Kidney (tissue), 13 donors: ENCODE measurements at regions not wholly inside any gene's neighbourhood (a gene's known extent, or its start where the extent isn't known, plus 50 kb on each side); places are given as distances from the start of the nearest gene placed in this dataset.

Experiments used
- DNase-seq, 5 donors: peaks; one replicate each; pipeline ENCODE4 v3.0.0-alpha.2; 2013 to 2020
- FAIRE-seq: peaks from 2 replicates; lab custom pipeline; 2012; peaks lifted over from hg19 to GRCh38; lab: Jason Lieb, UNC
- H3K27ac ChIP-seq, 2 donors: one replicate each; pipeline ENCODE4 v1.7.0; 2013; ENCODE audit warnings: low read depth in 2 of 2, low read length in 2 of 2, inconsistent platforms in 1 of 2
- H3K27me3 ChIP-seq: one replicate; pipeline ENCODE4 v1.7.1; 2013; ENCODE audit warnings: low read length, inconsistent platforms; ENCODE audit not compliant: control insufficient read depth, insufficient read depth
- H3K36me3 ChIP-seq, 3 donors: one replicate each; pipeline versions ENCODE4 v1.7.0 to v1.7.1; 2013; ENCODE audit warnings: low read length in 3 of 3, control low read depth in 1 of 3, inconsistent platforms in 1 of 3; ENCODE audit not compliant: insufficient read depth in 3 of 3, control insufficient read depth in 2 of 3
- H3K4me1 ChIP-seq, 3 donors: one replicate each; pipeline versions ENCODE4 v1.7.0 to v1.7.1; 2013; ENCODE audit warnings: low read length in 3 of 3, inconsistent platforms in 1 of 3, low read depth in 1 of 3; ENCODE audit not compliant: control insufficient read depth in 2 of 3, insufficient read depth in 2 of 3
- H3K4me3 ChIP-seq, 3 donors: one replicate each; pipeline versions ENCODE4 v1.7.0 to v1.8.1; 2013; ENCODE audit warnings: low read length in 3 of 3, control low read depth in 1 of 3, inconsistent platforms in 1 of 3
- H3K9ac ChIP-seq, 3 donors: one replicate each; pipeline versions ENCODE4 v1.7.0 to v1.7.1; 2013; ENCODE audit warnings: low read length in 3 of 3, control low read depth in 1 of 3, inconsistent platforms in 1 of 3
- H3K9me3 ChIP-seq, 3 donors: one replicate each; pipeline versions ENCODE4 v1.7.0 to v1.7.1; 2013; ENCODE audit warnings: low read length in 3 of 3, control low read depth in 1 of 3, inconsistent platforms in 1 of 3; ENCODE audit not compliant: control insufficient read depth in 2 of 3, insufficient read depth in 1 of 3
- intact Hi-C: fragments of 100-400 bp; cut with DNase I; formaldehyde crosslinking; loops from one replicate; pipeline ENCODE4 v1.11.1; 2022
- TF ChIP-seq, protein P1 (sequence below): IDR thresholded peaks from 3 replicates; pipeline ENCODE4 v1.5.1; 2012; ENCODE audit warnings: mild to moderate bottlenecking, moderate library complexity, borderline replicate concordance; ENCODE audit not compliant: insufficient read depth; ENCODE audit errors: extremely low read depth
- donor health status: control.
- donor health status: control.
- donor health status: control.
- donor health status: control.
- donor health status: control.
- donor health status: DM: yes; HTN: yes; CAD: no.
- donor health status: Normal renal cell carcinoma (clear cell type).

- no peaks in the 10 kb centered on the region for H3K4me1 ChIP-seq
- no peaks in the 10 kb centered on the region for H3K36me3 ChIP-seq
- H3K27me3 ChIP-seq, result no peaks in the 10 kb centered on the region
- no peak overlapping the region for H3K9ac ChIP-seq
- no peaks in the 10 kb centered on the region for H3K9me3 ChIP-seq
- no peak for FAIRE-seq
- intact Hi-C loops, result loop anchor here (10.0 kb wide), 1 partner anchor 215 kb away; no protein-coding TSS in a partner anchor
- no peak overlapping the region for H3K27ac ChIP-seq
- H3K4me3 ChIP-seq, result no peak overlapping the region
- TF ChIP-seq, protein P1, sequence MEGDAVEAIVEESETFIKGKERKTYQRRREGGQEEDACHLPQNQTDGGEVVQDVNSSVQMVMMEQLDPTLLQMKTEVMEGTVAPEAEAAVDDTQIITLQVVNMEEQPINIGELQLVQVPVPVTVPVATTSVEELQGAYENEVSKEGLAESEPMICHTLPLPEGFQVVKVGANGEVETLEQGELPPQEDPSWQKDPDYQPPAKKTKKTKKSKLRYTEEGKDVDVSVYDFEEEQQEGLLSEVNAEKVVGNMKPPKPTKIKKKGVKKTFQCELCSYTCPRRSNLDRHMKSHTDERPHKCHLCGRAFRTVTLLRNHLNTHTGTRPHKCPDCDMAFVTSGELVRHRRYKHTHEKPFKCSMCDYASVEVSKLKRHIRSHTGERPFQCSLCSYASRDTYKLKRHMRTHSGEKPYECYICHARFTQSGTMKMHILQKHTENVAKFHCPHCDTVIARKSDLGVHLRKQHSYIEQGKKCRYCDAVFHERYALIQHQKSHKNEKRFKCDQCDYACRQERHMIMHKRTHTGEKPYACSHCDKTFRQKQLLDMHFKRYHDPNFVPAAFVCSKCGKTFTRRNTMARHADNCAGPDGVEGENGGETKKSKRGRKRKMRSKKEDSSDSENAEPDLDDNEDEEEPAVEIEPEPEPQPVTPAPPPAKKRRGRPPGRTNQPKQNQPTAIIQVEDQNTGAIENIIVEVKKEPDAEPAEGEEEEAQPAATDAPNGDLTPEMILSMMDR, result no peak
- peak in 2 of 5 donors; percentile 27 to 40 for DNase-seq
These were observed 112.1 kb upstream of the MB21D2 start for GRCh38 chr3:193029800-193030199.

- no peak for FAIRE-seq
- no peaks in the 10 kb centered on the region for H3K4me1 ChIP-seq
- H3K27me3 ChIP-seq, result no peaks in the 10 kb centered on the region
- no peak overlapping the region for H3K4me3 ChIP-seq
- TF ChIP-seq, protein P1, result no peak
- no peak overlapping the region for H3K9ac ChIP-seq
- no peaks in the 10 kb centered on the region for H3K36me3 ChIP-seq
- intact Hi-C loops, result loop anchor here (10.0 kb wide), 1 partner anchor 215 kb away; no protein-coding TSS in a partner anchor
- H3K27ac ChIP-seq, result no peak overlapping the region
- H3K9me3 ChIP-seq, result no peaks in the 10 kb centered on the region
- DNase-seq, result no peak
These were observed 112.6 kb upstream of the MB21D2 start for GRCh38 chr3:193030276-193030675.

DNA sequence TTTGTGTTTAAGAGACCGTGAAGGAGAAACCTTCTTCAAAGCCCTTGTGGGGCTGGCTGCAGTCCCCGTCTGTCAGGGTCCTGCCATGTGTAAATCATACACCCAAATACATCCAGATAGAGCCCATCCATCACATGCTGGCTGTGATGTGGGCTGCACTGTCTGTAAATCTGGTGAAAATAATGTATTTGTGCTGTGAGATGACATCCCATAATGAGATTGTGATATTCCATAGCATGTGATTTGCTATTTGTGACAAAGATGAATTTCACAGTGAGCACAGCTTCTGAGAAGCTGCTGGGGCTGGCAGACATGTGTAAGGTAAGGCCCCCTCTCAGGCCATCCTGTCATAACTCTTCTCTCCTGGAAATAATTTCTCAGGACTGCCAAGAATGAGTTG lies 114.3 kb upstream of the MB21D2 start:
- DNase-seq, result peak in 1 of 5 donors; percentile 29
- Histone ChIP-seq H3K4me1 (no peaks in the 10 kb centered on the region), H3K27me3 (no peaks in the 10 kb centered on the region), H3K9ac (no peak overlapping the region), H3K36me3 (no peaks in the 10 kb centered on the region), H3K27ac (no peak overlapping the region), H3K9me3 (no peaks in the 10 kb centered on the region), H3K4me3 (no peak overlapping the region)
- intact Hi-C loops, result loop anchor here (10.0 kb wide), 1 partner anchor 217 kb away; no protein-coding TSS in a partner anchor
- FAIRE-seq, result no peak
- TF ChIP-seq, protein P1, result no peak
